ENCODE measurements at regions not wholly inside any gene's neighbourhood (a gene's known extent, or its start where the extent isn't known, plus 50 kb on each side); places are given as distances from the start of the nearest gene placed in this dataset.

DNA sequence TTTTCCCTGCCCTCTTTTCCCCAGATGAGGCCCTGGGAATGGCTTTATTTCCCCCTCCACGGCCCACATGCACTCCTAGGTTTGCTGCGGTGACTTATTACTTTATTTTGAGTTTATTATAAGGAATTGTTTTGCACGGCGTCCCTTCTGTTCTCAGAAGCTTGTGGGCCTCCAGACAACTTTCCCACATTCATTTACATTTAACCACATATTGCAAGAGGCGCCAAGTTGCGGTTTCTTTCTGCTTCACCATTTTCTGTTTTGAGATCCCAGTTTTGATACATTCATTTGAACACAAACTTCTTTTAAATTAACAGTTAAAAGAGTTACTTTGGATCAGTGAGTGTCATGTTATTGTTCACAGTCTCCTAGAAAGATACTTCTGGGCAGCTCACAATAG is 532.5 kb upstream of the MGMT start:
- intact Hi-C loops (cut with micrococcal nuclease; ENCODE audit: unreplicated experiment), result no loop called here
- no peaks in the 10 kb centered on the region for H3K79me2 ChIP-seq (ENCODE audit: insufficient read depth, low read length)
- H3K4me3 ChIP-seq (replicated peaks in 1 of 3; ENCODE audit: insufficient read depth in 1 of 3, low read depth in 2 of 3, low read length in 3 of 3), result no peak overlapping the region
- DNase-seq (ENCODE audit: low spot score), result no peak
- H3K27ac ChIP-seq (ENCODE audit: extremely low read length, insufficient read depth, low read length), result no peak overlapping the region
- H3K9me3 ChIP-seq (ENCODE audit: low read length), result no peaks in the 10 kb centered on the region
- in situ Hi-C loops (cut with HindIII; ENCODE audit: extremely low pct_ligation_motif_present, low pct_unique_long_range_greater_than_20kb), result no loop called here
- H3K4me2 ChIP-seq (ENCODE audit: low read depth, low read length), result no peak overlapping the region
- ATAC-seq, result no peak
- no TSS peak for BruUV-seq (replicated peaks)
- TF ChIP-seq, protein P1, sequence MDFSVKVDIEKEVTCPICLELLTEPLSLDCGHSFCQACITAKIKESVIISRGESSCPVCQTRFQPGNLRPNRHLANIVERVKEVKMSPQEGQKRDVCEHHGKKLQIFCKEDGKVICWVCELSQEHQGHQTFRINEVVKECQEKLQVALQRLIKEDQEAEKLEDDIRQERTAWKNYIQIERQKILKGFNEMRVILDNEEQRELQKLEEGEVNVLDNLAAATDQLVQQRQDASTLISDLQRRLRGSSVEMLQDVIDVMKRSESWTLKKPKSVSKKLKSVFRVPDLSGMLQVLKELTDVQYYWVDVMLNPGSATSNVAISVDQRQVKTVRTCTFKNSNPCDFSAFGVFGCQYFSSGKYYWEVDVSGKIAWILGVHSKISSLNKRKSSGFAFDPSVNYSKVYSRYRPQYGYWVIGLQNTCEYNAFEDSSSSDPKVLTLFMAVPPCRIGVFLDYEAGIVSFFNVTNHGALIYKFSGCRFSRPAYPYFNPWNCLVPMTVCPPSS (IDR thresholded peaks at IDR 0.05), result no peak
- no peak for TF ChIP-seq KAT2B (IDR thresholded peaks at IDR 0.05; ENCODE audit: borderline replicate concordance, low read depth, low read length)
- no peak for FAIRE-seq
- ChIA-PET CTCF (ENCODE audit: low intra/inter-chr PET ratio, low total read pairs) (no interaction called here), POLR2A (no interaction called here)
- no peak overlapping the region for H2AFZ ChIP-seq (ENCODE audit: low read length)
- peaks cover 0 to 45% of the 10 kb centered on the region in 2 experiments; a peak in 3 of 5 replicates for H3K27me3 ChIP-seq (ENCODE audit: control insufficient read depth in 1 of 2, insufficient read depth in 2 of 2, low read length in 2 of 2)
- WGBS (ENCODE audit: low lambda C conversion rate), result 25% methylated on average over 6 of the region's 6 CpGs
- no peak overlapping the region for H3K9ac ChIP-seq (ENCODE audit: insufficient read depth, low read depth, low read length)
- no peaks in the 10 kb centered on the region for H3K4me1 ChIP-seq (ENCODE audit: insufficient read depth, low read length)
- no peaks in the 10 kb centered on the region for H4K20me1 ChIP-seq (ENCODE audit: insufficient read depth, low read length)
- no peaks in the 10 kb centered on the region for H3K36me3 ChIP-seq (replicated peaks in 1 of 2; ENCODE audit: control insufficient read depth in 1 of 2, insufficient read depth in 2 of 2, low read length in 2 of 2)

DNA sequence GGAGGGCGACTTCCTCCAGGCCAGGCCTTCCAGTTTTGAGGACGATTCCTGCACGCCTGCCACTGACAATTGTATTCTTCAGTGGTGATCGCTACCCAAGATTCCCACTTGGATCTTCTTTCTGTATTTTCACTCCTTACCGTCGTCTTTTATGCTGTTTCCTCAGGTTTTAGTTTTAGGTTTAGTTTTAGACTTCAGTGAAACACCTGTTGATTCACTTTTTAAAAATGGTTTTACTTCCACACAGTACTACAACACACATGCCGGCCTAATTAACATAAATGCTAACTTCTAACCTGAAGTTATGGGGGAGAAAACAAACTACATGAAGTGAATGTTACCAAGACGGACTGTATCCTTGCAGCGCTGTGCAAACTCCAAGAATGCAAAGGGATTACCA is 530.6 kb upstream of the MGMT start:
- Histone ChIP-seq H3K9me3 (ENCODE audit: low read length) (no peaks in the 10 kb centered on the region), H3K27me3 (ENCODE audit: control insufficient read depth in 1 of 2, insufficient read depth in 2 of 2, low read length in 2 of 2) (peaks cover 0 to 42% of the 10 kb centered on the region in 2 experiments; a peak in 3 of 5 replicates), H3K79me2 (ENCODE audit: insufficient read depth, low read length) (no peaks in the 10 kb centered on the region), H3K4me3 (replicated peaks in 1 of 3; ENCODE audit: insufficient read depth in 1 of 3, low read depth in 2 of 3, low read length in 3 of 3) (no peak overlapping the region), H3K9ac (ENCODE audit: insufficient read depth, low read depth, low read length) (no peak overlapping the region), H3K4me2 (ENCODE audit: low read depth, low read length) (no peak overlapping the region), H3K27ac (ENCODE audit: extremely low read length, insufficient read depth, low read length) (no peak overlapping the region), H3K4me1 (ENCODE audit: insufficient read depth, low read length) (no peaks in the 10 kb centered on the region), H2AFZ (ENCODE audit: low read length) (no peak overlapping the region), H4K20me1 (ENCODE audit: insufficient read depth, low read length) (no peaks in the 10 kb centered on the region), H3K36me3 (replicated peaks in 1 of 2; ENCODE audit: control insufficient read depth in 1 of 2, insufficient read depth in 2 of 2, low read length in 2 of 2) (no peaks in the 10 kb centered on the region)
- WGBS (ENCODE audit: low lambda C conversion rate), result 13% methylated on average over 9 of the region's 9 CpGs
- CTCF ChIA-PET (ENCODE audit: low intra/inter-chr PET ratio, low total read pairs), result no interaction called here
- FAIRE-seq (no peak), ATAC-seq (no peak), DNase-seq (ENCODE audit: low spot score) (no peak)
- intact Hi-C loops (cut with micrococcal nuclease; ENCODE audit: unreplicated experiment) (no loop called here), in situ Hi-C loops (cut with HindIII; ENCODE audit: extremely low pct_ligation_motif_present, low pct_unique_long_range_greater_than_20kb) (no loop called here)
- POLR2A ChIA-PET, result no interaction called here
- no TSS peak for BruUV-seq (replicated peaks)
- TF ChIP-seq, protein P2, sequence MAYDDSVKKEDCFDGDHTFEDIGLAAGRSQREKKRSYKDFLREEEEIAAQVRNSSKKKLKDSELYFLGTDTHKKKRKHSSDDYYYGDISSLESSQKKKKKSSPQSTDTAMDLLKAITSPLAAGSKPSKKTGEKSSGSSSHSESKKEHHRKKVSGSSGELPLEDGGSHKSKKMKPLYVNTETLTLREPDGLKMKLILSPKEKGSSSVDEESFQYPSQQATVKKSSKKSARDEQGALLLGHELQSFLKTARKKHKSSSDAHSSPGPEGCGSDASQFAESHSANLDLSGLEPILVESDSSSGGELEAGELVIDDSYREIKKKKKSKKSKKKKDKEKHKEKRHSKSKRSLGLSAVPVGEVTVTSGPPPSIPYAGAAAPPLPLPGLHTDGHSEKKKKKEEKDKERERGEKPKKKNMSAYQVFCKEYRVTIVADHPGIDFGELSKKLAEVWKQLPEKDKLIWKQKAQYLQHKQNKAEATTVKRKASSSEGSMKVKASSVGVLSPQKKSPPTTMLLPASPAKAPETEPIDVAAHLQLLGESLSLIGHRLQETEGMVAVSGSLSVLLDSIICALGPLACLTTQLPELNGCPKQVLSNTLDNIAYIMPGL (CRISPR knock-in tag; IDR thresholded peaks at IDR 0.05; ENCODE audit: borderline replicate concordance in 1 of 2, low read depth in 1 of 2), result no peak
- TF ChIP-seq, protein P3, sequence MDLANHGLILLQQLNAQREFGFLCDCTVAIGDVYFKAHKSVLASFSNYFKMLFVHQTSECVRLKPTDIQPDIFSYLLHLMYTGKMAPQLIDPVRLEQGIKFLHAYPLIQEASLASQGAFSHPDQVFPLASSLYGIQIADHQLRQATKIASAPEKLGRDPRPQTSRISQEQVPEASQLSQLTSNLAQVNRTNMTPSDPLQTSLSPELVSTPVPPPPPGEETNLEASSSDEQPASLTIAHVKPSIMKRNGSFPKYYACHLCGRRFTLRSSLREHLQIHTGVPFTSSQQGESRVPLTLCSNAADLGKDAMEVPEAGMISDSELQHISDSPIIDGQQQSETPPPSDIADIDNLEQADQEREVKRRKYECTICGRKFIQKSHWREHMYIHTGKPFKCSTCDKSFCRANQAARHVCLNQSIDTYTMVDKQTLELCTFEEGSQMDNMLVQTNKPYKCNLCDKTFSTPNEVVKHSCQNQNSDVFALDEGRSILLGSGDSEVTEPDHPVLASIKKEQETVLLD (CRISPR knock-in tag; IDR thresholded peaks at IDR 0.05; ENCODE audit: low read depth), result no peak
- TF ChIP-seq, protein P4, sequence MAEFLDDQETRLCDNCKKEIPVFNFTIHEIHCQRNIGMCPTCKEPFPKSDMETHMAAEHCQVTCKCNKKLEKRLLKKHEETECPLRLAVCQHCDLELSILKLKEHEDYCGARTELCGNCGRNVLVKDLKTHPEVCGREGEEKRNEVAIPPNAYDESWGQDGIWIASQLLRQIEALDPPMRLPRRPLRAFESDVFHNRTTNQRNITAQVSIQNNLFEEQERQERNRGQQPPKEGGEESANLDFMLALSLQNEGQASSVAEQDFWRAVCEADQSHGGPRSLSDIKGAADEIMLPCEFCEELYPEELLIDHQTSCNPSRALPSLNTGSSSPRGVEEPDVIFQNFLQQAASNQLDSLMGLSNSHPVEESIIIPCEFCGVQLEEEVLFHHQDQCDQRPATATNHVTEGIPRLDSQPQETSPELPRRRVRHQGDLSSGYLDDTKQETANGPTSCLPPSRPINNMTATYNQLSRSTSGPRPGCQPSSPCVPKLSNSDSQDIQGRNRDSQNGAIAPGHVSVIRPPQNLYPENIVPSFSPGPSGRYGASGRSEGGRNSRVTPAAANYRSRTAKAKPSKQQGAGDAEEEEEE (CRISPR knock-in tag; IDR thresholded peaks at IDR 0.05; ENCODE audit: borderline replicate concordance), result no peak
- TF ChIP-seq BRCA1 (CRISPR knock-in tag; IDR thresholded peaks at IDR 0.05) (no peak), RFXAP (CRISPR knock-in tag; IDR thresholded peaks at IDR 0.05; ENCODE audit: borderline replicate concordance) (no peak), GABPB1 (CRISPR knock-in tag; IDR thresholded peaks at IDR 0.05) (no peak), SP5 (CRISPR knock-in tag; IDR thresholded peaks at IDR 0.05; ENCODE audit: borderline replicate concordance, low read depth) (no peak), MAZ (IDR thresholded peaks at IDR 0.05; ENCODE audit: borderline replicate concordance, low read depth, low read length) (no peak), MAZ (CRISPR knock-in tag; IDR thresholded peaks at IDR 0.05; ENCODE audit: low read depth) (no peak), ZNF432 (CRISPR knock-in tag; IDR thresholded peaks at IDR 0.05; ENCODE audit: borderline replicate concordance) (no peak), RBAK (CRISPR knock-in tag; IDR thresholded peaks at IDR 0.05) (no peak)

All from HepG2 (cell line).